ENCODE measurements at regions not wholly inside any gene's neighbourhood (a gene's known extent, or its start where the extent isn't known, plus 50 kb on each side); places are given as distances from the start of the nearest gene placed in this dataset.
"Not testable (repeated sequence)": the region's sequence is repeated elsewhere in the genome, so short reads cannot be mapped to it uniquely, and the experiment has no call there.

DNA sequence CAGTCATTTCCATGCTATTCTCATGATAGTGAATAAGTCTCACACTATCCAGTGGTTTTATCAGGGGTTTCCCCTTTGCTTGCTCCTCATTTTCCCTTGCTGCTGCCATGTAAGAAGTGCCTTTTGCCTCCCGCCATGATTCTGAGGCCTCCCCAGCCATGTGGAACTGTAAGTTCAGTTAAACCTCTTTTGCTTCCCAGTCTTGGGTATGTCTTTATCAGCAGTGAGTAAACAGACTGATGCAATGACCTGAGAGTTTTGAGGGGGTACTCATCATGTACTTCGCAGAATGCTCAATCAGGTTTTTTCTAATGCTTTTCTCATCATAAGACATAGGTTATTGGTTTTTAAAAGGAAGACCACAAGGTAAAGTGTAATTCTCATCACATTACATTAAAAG, 949.4 kb upstream of the ADAMTS5 start:
- H3K4me1 ChIP-seq; DNase-seq (ENCODE audit: low spot score in 2 of 2); H3K36me3 ChIP-seq; H3K4me3 ChIP-seq; H3K9me3 ChIP-seq; H3K27ac ChIP-seq; intact Hi-C loops (cut with DNase I); H3K27me3 ChIP-seq: not testable (repeated sequence)

GRCh38 chr21:27912133-27912532, 945.2 kb upstream of the ADAMTS5 start:
- H3K4me3 ChIP-seq; DNase-seq (ENCODE audit: low spot score in 2 of 2); H3K27ac ChIP-seq; H3K4me1 ChIP-seq; H3K9me3 ChIP-seq; intact Hi-C loops (cut with DNase I); H3K36me3 ChIP-seq; H3K27me3 ChIP-seq: not testable (repeated sequence)

GRCh38 chr21:27909487-27909886, 942.6 kb upstream of the ADAMTS5 start:
- H3K9me3 ChIP-seq; H3K4me3 ChIP-seq; H3K27ac ChIP-seq; DNase-seq (ENCODE audit: low spot score in 2 of 2); intact Hi-C loops (cut with DNase I); H3K4me1 ChIP-seq; H3K27me3 ChIP-seq; H3K36me3 ChIP-seq: not testable (repeated sequence)

GRCh38 chr21:27908816-27909215, 941.9 kb upstream of the ADAMTS5 start:
- H3K36me3 ChIP-seq; intact Hi-C loops (cut with DNase I); H3K4me3 ChIP-seq; DNase-seq (ENCODE audit: low spot score in 2 of 2); H3K27ac ChIP-seq; H3K27me3 ChIP-seq; H3K9me3 ChIP-seq; H3K4me1 ChIP-seq: not testable (repeated sequence)

DNA sequence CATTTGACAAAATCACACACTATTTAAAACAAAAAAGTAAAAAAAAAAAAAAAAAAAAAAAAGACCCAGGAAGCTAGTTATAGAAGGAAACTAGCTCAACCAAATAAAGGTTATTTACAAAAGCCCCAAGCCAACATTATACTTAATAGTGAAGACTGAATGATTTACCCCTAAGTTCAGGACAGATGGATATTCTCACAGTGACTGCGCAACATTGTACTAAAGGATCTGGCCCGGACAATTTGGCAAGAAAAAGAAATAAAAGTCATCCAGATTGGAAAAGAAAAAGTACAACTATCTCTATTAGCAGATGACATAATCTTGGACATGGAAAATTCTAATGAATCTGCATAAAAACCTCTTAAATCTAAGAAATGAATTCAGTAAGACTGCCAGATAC, 936.0 kb upstream of the ADAMTS5 start:
- H3K4me1 ChIP-seq; H3K9me3 ChIP-seq; H3K27ac ChIP-seq; intact Hi-C loops (cut with DNase I); H3K36me3 ChIP-seq; DNase-seq (ENCODE audit: low spot score in 2 of 2); H3K4me3 ChIP-seq; H3K27me3 ChIP-seq: not testable (repeated sequence)

DNA sequence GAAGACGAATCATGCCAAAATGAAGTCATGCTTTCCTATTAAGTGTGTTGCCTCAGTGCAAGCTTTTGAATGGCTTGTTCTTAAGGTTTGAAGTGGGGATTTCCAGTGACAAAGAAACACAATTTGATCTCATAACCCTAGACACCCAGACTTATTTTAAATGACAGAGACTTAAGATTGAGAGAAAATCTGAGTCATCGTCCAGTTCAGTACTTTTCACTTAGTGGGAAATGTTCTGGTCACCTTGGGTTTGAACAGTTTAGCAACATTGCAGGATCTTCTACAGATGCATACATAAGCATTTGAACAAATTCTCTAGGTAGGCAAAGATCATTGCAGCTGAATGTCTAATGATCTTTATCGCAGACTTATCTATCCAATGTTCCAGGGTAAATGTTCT, 926.7 kb upstream of the ADAMTS5 start:
- not testable (repeated sequence) for H3K27ac ChIP-seq, H3K9me3 ChIP-seq, H3K27me3 ChIP-seq

GRCh38 chr21:27891495-27891894, 924.6 kb upstream of the ADAMTS5 start:
- intact Hi-C loops (cut with DNase I); H3K36me3 ChIP-seq; H3K27ac ChIP-seq; H3K4me3 ChIP-seq; H3K4me1 ChIP-seq; DNase-seq (ENCODE audit: low spot score in 2 of 2); H3K27me3 ChIP-seq; H3K9me3 ChIP-seq: not testable (repeated sequence)

More for the DNA sequence above, 926.7 kb upstream of the ADAMTS5 start:
- H3K4me3 ChIP-seq; H3K36me3 ChIP-seq; DNase-seq (ENCODE audit: low spot score in 2 of 2); H3K4me1 ChIP-seq; intact Hi-C loops (cut with DNase I): not testable (repeated sequence)

DNA sequence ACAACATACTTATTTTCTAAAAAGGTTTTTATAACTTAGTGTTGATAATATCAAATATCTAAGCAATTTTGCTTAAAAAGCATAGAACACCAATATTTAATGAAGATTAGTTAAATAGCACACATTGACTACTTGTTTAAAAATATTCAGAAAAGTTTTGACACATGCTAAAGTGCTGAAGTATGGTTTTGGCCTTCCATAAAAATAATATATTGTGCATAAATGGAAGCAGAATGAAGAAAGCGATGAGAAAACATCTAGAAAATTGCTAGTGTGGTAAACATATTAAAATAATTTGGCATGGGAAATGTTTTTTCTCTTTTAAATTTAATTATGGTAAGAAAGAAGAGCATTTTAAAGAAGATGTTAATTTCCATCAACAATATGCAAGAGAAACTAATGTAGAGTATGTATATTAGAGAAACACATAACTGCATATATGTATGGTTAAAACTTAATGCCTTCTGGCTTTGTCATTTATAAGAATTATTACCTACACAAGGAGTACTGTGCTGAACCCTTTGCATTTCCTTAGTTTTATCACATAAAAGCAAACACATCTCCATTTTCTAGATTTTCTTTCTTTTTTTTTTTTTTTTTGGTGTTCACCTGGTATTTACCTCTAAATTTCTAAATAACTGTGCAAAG, 921.0 kb upstream of the ADAMTS5 start:
- H3K27me3 ChIP-seq; intact Hi-C loops (cut with DNase I): not testable (repeated sequence)

GRCh38 chr21:27885296-27885711, 918.4 kb upstream of the ADAMTS5 start:
- Histone ChIP-seq H3K27ac (no peak overlapping the region), H3K36me3 (no peaks in the 10 kb centered on the region), H3K4me1 (no peaks in the 10 kb centered on the region), H3K9me3 (no peaks in the 10 kb centered on the region), H3K4me3 (no peak overlapping the region), H3K27me3 (no peaks in the 10 kb centered on the region)
- intact Hi-C loops (cut with DNase I) = no loop called here
- no peak for DNase-seq (ENCODE audit: low spot score in 2 of 2)
- no peak for TF ChIP-seq CTCF (IDR thresholded peaks at IDR 0.05)

More for the DNA sequence above, 921.0 kb upstream of the ADAMTS5 start:
- H3K4me1 ChIP-seq; H3K27ac ChIP-seq; H3K36me3 ChIP-seq; H3K9me3 ChIP-seq; H3K4me3 ChIP-seq; DNase-seq (ENCODE audit: low spot score in 2 of 2): not testable (repeated sequence)

GRCh38 chr21:27881331-27881730, 914.4 kb upstream of the ADAMTS5 start:
- H3K9me3 ChIP-seq; intact Hi-C loops (cut with DNase I): not testable (repeated sequence)

GRCh38 chr21:27872411-27872810, 905.5 kb upstream of the ADAMTS5 start:
- intact Hi-C loops (cut with DNase I); H3K27me3 ChIP-seq; H3K36me3 ChIP-seq; DNase-seq (ENCODE audit: low spot score in 2 of 2); H3K4me1 ChIP-seq; H3K4me3 ChIP-seq; H3K27ac ChIP-seq; H3K9me3 ChIP-seq: not testable (repeated sequence)

More at GRCh38 chr21:27881331-27881730, 914.4 kb upstream of the ADAMTS5 start:
- not testable (repeated sequence) for H3K4me1 ChIP-seq; H3K27me3 ChIP-seq; H3K36me3 ChIP-seq; H3K27ac ChIP-seq; DNase-seq (ENCODE audit: low spot score in 2 of 2); H3K4me3 ChIP-seq

- intact Hi-C loops (cut with DNase I) = not testable (repeated sequence)
Measured at GRCh38 chr21:27870755-27871154, 903.9 kb upstream of the ADAMTS5 start.

GRCh38 chr21:27860314-27860955, 893.5 kb upstream of the ADAMTS5 start:
- H3K9me3 ChIP-seq; H3K4me3 ChIP-seq; H3K36me3 ChIP-seq; DNase-seq (ENCODE audit: low spot score in 2 of 2); H3K27me3 ChIP-seq; intact Hi-C loops (cut with DNase I); H3K27ac ChIP-seq; H3K4me1 ChIP-seq: not testable (repeated sequence)

More at GRCh38 chr21:27870755-27871154, 903.9 kb upstream of the ADAMTS5 start:
- not testable (repeated sequence) for H3K36me3 ChIP-seq; H3K9me3 ChIP-seq; H3K27me3 ChIP-seq; H3K4me1 ChIP-seq; H3K4me3 ChIP-seq; DNase-seq (ENCODE audit: low spot score in 2 of 2); H3K27ac ChIP-seq
